ENCODE measurements at regions not wholly inside any gene's neighbourhood (a gene's known extent, or its start where the extent isn't known, plus 50 kb on each side); places are given as distances from the start of the nearest gene placed in this dataset.

DNA sequence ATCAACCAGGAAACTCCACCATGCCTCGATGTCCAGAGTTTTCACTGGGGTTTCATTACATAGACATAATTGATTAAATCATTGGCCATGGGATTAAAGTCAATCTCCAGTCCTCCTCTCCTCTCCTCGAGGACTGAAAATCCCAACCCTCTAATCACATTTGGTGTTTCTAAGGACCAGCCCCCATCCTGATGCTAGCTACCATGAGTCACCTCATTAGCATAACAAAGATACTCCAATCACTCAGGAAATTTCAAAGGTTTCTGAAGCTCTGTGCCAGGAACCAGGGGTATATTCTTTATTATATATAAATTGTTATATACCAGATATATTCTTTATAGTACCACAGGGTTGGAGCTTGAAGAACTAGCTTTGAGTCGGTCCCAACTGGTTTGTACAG lies 177.5 kb upstream of the PRNP start:
- H3K27ac ChIP-seq = no peak overlapping the region
- no peaks in the 10 kb centered on the region for H3K9me3 ChIP-seq
- TF ChIP-seq POLR2A (IDR thresholded peaks at IDR 0.05) = no peak
- ATAC-seq (no peak), DNase-seq (no peak)
- H3K27me3 ChIP-seq = no peaks in the 10 kb centered on the region
- 31% methylated on average over 3 of the region's 3 CpGs for WGBS (ENCODE audit: insufficient coverage, low coverage, low lambda C conversion rate, missing lambda C conversion rate)
- H3K4me1 ChIP-seq = no peaks in the 10 kb centered on the region
- H3K4me3 ChIP-seq = no peak overlapping the region
- intact Hi-C loops (cut with DNase I) = no loop called here
- H3K36me3 ChIP-seq = no peaks in the 10 kb centered on the region

DNA sequence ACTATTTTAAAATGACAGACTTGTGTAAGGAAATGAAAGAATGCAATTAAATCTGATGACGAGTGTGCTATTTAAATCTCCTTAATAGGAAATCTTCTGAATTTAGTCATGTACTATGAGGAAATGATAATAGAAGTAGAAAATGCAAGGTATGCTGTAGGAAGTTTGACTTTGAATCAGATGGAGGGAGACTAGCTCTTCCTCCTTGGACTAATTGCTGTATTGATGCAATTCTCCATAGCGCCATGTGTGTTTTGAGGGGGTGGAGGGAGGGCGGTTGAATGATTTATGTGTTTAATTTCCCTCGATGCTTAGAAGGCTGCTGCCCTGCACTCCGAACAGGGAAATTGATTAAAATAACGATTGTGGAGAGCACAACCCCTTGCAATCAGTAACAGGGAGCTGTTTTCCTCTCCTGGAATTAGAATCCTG lies 179.0 kb upstream of the PRNP start:
- no peak for ATAC-seq
- DNase-seq = no peak
- H3K9me3 ChIP-seq = no peaks in the 10 kb centered on the region

DNA sequence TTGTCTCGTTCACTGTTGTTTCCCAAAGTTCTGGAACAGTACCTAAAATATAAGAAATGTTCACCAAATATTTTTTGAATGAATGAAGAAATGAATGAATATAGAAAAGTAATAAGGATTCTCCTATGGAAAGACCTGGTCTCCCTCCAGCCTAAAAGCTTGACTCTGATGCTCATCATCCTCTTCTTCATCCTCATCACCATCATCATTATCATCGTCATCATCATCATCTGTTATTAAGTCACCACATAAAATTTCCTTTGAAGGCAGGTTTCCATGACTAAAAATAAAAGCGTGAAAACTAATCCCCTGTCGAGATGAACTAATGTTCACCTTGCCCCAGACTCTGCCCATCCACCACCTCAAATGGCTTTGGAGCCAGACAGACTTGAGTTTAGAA lies 181.4 kb upstream of the PRNP start:
- Histone ChIP-seq H3K4me1 (no peaks in the 10 kb centered on the region), H3K36me3 (no peaks in the 10 kb centered on the region), H3K9me3 (no peaks in the 10 kb centered on the region), H3K27ac (no peak overlapping the region), H3K27me3 (no peaks in the 10 kb centered on the region), H3K4me3 (no peak overlapping the region)
- DNase-seq = no peak
- intact Hi-C loops (cut with DNase I) = no loop called here
- WGBS (ENCODE audit: insufficient coverage, low coverage, low lambda C conversion rate, missing lambda C conversion rate) = 66% methylated on average over 4 of the region's 4 CpGs
- no peak for TF ChIP-seq POLR2A (IDR thresholded peaks at IDR 0.05)
- TF ChIP-seq, protein P1, sequence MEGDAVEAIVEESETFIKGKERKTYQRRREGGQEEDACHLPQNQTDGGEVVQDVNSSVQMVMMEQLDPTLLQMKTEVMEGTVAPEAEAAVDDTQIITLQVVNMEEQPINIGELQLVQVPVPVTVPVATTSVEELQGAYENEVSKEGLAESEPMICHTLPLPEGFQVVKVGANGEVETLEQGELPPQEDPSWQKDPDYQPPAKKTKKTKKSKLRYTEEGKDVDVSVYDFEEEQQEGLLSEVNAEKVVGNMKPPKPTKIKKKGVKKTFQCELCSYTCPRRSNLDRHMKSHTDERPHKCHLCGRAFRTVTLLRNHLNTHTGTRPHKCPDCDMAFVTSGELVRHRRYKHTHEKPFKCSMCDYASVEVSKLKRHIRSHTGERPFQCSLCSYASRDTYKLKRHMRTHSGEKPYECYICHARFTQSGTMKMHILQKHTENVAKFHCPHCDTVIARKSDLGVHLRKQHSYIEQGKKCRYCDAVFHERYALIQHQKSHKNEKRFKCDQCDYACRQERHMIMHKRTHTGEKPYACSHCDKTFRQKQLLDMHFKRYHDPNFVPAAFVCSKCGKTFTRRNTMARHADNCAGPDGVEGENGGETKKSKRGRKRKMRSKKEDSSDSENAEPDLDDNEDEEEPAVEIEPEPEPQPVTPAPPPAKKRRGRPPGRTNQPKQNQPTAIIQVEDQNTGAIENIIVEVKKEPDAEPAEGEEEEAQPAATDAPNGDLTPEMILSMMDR (IDR thresholded peaks at IDR 0.05) = no peak
- no peak for ATAC-seq

More for the DNA sequence above, 179.0 kb upstream of the PRNP start:
- Histone ChIP-seq H3K27me3 (no peaks in the 10 kb centered on the region), H3K27ac (no peak overlapping the region), H3K4me3 (no peak overlapping the region), H3K36me3 (no peaks in the 10 kb centered on the region), H3K4me1 (no peaks in the 10 kb centered on the region)
- TF ChIP-seq POLR2A (IDR thresholded peaks at IDR 0.05) = no peak
- TF ChIP-seq, protein P1 (IDR thresholded peaks at IDR 0.05) = no peak
- intact Hi-C loops (cut with DNase I) = no loop called here
- WGBS (ENCODE audit: insufficient coverage, low coverage, low lambda C conversion rate, missing lambda C conversion rate) = 27% methylated on average over 6 of the region's 6 CpGs

DNA sequence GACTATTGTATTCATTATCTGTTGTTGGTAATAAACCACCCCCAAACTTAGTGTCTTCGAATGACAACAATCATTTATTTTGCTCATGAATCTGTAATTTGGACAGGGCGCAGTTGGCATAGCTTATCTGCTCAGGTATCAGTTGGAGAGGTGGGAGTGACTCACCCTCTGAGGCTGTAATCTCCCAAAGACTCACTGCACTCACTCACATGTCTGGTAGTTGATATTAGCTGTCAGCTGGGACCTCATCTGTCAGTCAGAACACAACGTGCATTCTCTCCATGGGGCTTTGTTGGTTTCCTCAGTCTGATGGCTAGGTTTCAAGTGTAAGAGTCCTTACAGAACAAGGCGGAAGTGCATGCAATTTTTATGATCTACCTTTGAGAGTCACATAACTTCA lies 183.5 kb upstream of the PRNP start:
- DNase-seq (no peak), ATAC-seq (no peak)
- Histone ChIP-seq H3K9me3 (no peaks in the 10 kb centered on the region), H3K27ac (no peak overlapping the region), H3K27me3 (no peaks in the 10 kb centered on the region), H3K4me1 (no peaks in the 10 kb centered on the region), H3K36me3 (no peaks in the 10 kb centered on the region), H3K4me3 (no peak overlapping the region)
- WGBS (ENCODE audit: insufficient coverage, low coverage, low lambda C conversion rate, missing lambda C conversion rate) = 29% methylated on average over 4 of the region's 4 CpGs
- no peak for TF ChIP-seq POLR2A (IDR thresholded peaks at IDR 0.05)
- TF ChIP-seq, protein P1 (IDR thresholded peaks at IDR 0.05) = no peak
- intact Hi-C loops (cut with DNase I) = no loop called here

DNA sequence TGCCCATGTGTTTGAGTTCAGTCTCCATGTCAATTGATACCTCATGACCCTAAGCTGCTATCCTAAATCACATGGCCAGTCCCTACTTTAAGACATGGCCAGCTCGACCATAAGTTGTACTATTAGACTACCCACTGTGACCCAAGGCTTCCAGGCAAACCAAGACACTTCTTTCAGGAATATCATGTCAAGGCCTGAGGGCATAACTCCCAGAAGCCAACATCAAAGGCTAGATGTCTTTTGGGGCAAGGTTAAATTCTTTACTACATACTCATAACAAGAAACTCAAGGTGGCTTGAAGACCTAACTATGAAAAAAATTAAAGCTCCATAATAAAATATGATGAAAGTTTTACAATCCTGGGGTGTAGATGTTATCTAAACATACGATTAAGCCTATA lies 192.9 kb upstream of the PRNP start:
- Histone ChIP-seq H3K27ac (no peak overlapping the region), H3K4me3 (no peak overlapping the region), H3K4me1 (no peaks in the 10 kb centered on the region), H3K27me3 (no peaks in the 10 kb centered on the region), H3K9me3 (no peaks in the 10 kb centered on the region), H3K36me3 (no peaks in the 10 kb centered on the region)
- WGBS (ENCODE audit: insufficient coverage, low coverage, low lambda C conversion rate, missing lambda C conversion rate) = 32% methylated on average over 2 of the region's 2 CpGs
- intact Hi-C loops (cut with DNase I) = no loop called here
- DNase-seq (no peak), ATAC-seq (no peak)
- TF ChIP-seq, protein P1 (IDR thresholded peaks at IDR 0.05) = no peak
- no peak for TF ChIP-seq POLR2A (IDR thresholded peaks at IDR 0.05)

All from right lobe of liver (tissue), 6 donors.